ENCODE measurements at regions not wholly inside any gene's neighbourhood (a gene's known extent, or its start where the extent isn't known, plus 50 kb on each side); places are given as distances from the start of the nearest gene placed in this dataset.
"Not testable (repeated sequence)": the region's sequence is repeated elsewhere in the genome, so short reads cannot be mapped to it uniquely, and the experiment has no call there.

DNA sequence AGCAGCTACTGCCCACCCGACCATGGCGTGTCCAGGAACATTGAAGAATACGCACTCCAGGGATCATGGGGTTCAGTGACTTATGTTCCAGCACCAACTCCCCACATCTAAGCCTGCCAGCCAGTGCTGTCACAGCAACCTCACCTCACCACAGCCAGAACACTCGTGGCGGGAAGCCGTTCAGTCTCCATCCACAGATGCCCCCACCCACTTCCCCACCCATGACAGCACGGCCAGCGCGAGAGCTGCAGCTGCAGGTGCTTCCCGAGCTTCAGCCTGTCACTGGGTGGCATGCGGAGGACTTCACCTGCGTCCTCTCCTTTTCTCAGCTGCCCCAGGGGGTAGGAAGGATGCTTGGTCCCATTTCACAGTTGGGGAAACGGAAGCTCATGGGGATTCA, 50.3 kb downstream of the RBFOX3 start:
- DNase-seq (ENCODE audit: low read depth) = no peak
- TF ChIP-seq, protein P1, sequence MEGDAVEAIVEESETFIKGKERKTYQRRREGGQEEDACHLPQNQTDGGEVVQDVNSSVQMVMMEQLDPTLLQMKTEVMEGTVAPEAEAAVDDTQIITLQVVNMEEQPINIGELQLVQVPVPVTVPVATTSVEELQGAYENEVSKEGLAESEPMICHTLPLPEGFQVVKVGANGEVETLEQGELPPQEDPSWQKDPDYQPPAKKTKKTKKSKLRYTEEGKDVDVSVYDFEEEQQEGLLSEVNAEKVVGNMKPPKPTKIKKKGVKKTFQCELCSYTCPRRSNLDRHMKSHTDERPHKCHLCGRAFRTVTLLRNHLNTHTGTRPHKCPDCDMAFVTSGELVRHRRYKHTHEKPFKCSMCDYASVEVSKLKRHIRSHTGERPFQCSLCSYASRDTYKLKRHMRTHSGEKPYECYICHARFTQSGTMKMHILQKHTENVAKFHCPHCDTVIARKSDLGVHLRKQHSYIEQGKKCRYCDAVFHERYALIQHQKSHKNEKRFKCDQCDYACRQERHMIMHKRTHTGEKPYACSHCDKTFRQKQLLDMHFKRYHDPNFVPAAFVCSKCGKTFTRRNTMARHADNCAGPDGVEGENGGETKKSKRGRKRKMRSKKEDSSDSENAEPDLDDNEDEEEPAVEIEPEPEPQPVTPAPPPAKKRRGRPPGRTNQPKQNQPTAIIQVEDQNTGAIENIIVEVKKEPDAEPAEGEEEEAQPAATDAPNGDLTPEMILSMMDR (IDR thresholded peaks at IDR 0.05; ENCODE audit: low read depth, low read length, missing control alignments) = no peak
- no peak overlapping the region for H3K4me3 ChIP-seq (ENCODE audit: low read depth, low read length)
- in situ Hi-C loops (cut with HindIII; ENCODE audit: low sequenced_read_pairs) = no loop called here

DNA sequence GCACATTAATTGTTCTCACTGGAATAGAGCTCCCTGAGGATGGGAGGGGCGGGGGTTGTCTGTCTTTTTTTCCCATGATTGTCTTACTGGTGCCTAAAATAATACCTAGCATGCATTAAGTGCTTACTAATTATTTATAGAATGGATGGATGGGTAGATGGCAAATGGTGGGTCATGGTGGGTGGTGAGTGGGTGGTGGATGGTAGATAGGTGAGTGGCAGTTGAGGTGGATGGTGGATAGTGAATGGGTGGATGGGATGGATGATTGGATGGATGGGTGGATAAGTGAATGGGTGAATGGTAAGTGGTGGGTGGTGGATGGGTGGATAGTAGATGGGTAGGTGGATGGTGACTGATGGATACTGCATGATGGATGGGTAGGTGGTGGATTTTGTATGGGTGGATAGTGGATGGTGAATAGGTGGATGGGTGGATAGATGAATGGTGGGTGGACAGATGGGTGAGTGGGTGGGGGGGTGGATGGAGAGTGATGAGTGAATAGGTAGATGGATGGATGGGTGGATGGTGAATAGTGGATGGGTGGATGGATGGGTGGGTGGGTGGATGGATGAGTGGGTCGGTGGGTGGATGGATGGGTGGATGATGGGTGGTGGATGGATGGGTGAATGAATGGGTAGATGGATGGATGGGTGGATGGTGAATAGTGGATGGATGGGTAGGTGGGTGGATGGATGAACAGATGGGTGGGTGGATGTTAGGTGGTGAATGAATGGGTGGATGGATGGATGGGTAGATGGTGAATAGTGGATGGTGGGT, 51.6 kb downstream of the RBFOX3 start:
- no peak for DNase-seq (ENCODE audit: low read depth)
- in situ Hi-C loops (cut with HindIII; ENCODE audit: low sequenced_read_pairs) = no loop called here
- H3K4me3 ChIP-seq (ENCODE audit: low read depth, low read length) = no peak overlapping the region
- TF ChIP-seq, protein P1 (IDR thresholded peaks at IDR 0.05; ENCODE audit: low read depth, low read length, missing control alignments) = no peak

DNA sequence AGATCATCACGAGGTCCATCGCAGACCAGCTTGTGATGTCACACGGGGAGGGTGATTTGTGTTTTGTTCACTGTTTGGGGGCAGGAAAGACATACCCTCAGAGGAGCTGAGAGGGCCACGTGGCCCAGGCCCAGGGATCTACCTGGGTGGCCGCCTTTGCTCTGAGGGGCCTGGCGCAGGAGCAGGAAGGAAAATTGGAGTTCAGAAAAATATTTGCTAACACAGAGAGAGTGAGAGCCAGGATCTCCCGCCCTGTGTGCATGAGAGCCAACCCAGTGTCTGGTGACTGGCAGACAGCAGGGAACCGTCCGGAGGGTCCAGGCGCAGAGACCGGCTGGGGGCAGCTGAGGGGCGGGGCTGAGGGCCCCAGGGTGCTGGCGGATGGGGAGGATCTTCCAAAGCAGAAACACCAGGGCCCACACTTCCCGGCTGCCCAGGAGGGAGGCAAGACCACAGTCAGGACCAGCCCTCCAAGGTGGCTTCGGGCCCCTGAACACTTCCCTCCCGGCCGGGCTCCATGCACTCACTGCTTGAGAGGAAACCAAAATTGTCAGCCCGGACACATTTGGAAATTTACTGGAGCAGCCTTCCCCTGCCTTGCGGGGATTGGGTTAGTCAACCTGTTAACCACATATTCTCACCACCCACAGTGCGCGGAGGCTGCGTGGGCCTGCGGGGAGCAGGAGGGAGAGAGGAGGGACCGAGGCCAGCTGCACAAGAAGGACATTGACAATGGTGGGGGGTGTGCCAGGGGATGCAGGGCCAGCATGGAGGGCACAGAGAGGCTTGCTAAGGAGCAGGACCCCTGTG, 52.6 kb downstream of the RBFOX3 start:
- TF ChIP-seq, protein P1 (IDR thresholded peaks at IDR 0.05; ENCODE audit: low read depth, low read length, missing control alignments) = no peak
- in situ Hi-C loops (cut with HindIII; ENCODE audit: low sequenced_read_pairs) = no loop called here
- no peak for DNase-seq (ENCODE audit: low read depth)
- H3K4me3 ChIP-seq (ENCODE audit: low read depth, low read length) = no peak overlapping the region

DNA sequence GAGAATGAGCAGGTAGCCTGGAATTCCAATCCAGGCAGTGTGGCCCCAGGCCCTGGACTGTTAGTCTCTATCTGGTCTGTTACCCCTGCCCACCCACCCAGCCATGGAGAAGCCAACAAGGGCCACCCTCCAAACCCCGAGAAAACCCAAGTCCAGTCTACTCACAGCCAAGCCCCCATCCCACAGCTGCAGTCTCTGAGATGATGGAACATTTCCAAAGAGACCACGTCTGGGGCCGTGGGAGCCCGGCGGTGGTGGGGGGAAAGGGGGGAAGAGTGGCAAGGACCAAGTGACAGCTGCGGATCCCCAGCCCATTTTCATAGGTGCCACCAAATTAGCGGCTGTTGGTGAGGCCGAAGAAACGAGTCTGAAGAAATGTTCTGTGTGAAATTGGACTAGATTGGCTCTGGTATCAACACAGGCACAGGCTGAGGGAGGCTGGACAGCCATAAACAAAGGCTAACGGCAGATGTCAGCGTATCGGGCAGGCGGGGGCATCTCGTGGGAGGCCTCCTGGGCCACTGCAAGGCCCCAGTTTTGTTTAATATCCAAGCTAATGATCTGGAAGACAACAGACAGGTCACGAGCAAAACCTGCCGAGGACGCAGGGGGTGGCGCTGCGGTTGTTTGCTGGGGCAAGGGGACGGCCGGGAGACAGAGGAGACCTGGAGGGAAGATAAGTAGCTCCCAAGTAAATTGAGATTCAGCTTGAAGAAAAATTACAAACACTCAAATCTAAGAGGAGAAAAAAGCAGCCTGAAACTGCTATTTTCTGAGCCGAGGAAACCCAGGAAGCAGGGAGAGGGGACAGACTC, 53.4 kb downstream of the RBFOX3 start:
- in situ Hi-C loops (cut with HindIII; ENCODE audit: low sequenced_read_pairs) = no loop called here
- TF ChIP-seq, protein P1 (IDR thresholded peaks at IDR 0.05; ENCODE audit: low read depth, low read length, missing control alignments) = no peak
- DNase-seq (ENCODE audit: low read depth) = no peak
- no peak overlapping the region for H3K4me3 ChIP-seq (ENCODE audit: low read depth, low read length)

DNA sequence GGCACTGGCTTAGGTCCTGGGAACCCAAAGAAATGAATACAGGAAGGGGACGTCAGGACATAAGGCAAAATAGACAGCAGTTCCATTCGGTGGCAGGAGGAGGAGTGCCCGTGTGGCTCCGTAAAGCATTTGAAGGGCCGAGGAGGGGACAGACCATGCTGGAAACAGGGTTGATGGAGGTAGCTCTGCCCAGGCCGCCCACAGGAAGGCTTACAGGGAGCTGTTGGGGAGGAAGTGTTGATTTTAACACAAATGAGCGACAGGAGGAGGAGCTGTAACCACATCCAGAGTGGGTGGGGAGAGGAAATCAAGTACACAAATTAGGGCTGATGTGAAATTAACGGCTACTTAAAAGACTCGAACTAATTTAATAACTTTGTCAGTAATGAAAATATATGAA, 54.6 kb downstream of the RBFOX3 start:
- DNase-seq (ENCODE audit: low read depth) = no peak
- TF ChIP-seq, protein P1 (IDR thresholded peaks at IDR 0.05; ENCODE audit: low read depth, low read length, missing control alignments) = no peak
- in situ Hi-C loops (cut with HindIII; ENCODE audit: low sequenced_read_pairs) = no loop called here
- no peak overlapping the region for H3K4me3 ChIP-seq (ENCODE audit: low read depth, low read length)

DNA sequence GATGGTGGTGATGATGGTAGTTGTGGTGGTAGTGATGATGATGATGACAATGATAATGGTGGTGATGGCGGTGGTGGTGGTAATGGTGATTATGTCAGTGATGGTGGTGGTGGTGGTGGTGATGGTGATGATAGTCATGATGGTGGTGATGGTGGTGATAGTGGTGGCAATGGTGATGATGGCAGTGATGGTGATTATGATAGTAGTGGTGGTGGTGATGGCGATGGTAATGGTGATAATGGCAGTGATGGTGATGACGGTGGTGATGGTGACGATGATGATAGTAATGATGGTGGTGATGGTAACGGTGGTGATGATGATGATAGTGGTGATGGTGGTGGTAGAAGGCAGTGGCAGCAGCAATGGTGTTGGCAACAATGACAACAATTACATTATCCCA, 55.3 kb downstream of the RBFOX3 start:
- TF ChIP-seq, protein P1 (IDR thresholded peaks at IDR 0.05; ENCODE audit: low read depth, low read length, missing control alignments) = no peak
- in situ Hi-C loops (cut with HindIII; ENCODE audit: low sequenced_read_pairs) = no loop called here
- no peak for DNase-seq (ENCODE audit: low read depth)
- no peak overlapping the region for H3K4me3 ChIP-seq (ENCODE audit: low read depth, low read length)

DNA sequence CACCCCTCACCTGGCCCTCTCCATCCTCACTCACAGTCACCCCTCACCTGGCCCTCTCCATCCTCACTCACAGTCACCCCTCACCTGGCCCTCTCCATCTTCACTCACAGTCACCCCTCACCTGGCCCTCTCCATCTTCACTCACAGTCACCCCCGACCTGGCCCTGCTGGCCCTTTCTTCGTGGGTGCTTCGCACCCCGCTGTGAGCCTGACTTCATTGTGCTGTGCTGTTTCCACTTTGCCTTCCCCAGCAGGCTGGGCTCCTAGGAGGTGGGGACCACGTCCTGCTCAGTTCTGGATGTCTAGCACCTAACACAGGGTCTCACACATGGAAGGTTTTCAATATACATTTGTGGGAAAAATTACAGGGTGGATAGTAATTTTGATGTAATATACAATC, 56.5 kb downstream of the RBFOX3 start:
- DNase-seq (ENCODE audit: low read depth); in situ Hi-C loops (cut with HindIII; ENCODE audit: low sequenced_read_pairs): not testable (repeated sequence)

More for the DNA sequence above, 56.5 kb downstream of the RBFOX3 start:
- H3K4me3 ChIP-seq (ENCODE audit: low read depth, low read length) = not testable (repeated sequence)
